RCC 7860 (cell line): ENCODE measurements at regions not wholly inside any gene's neighbourhood (a gene's known extent, or its start where the extent isn't known, plus 50 kb on each side); places are given as distances from the start of the nearest gene placed in this dataset.

Experiments used
- DNase-seq: peaks from one replicate; pipeline ENCODE4 v3.0.0-alpha.2; 2015; ENCODE audit warnings: low spot score
- FAIRE-seq: peaks from 2 replicates; lab custom pipeline; 2012; peaks lifted over from hg19 to GRCh38; lab: Jason Lieb, UNC

GRCh38 chr11:128302425-128303186 is 284.8 kb downstream of the ETS1 start:
- FAIRE-seq: no peak
- no peak for DNase-seq

- no peak for FAIRE-seq
- DNase-seq: no peak
These were observed 285.6 kb downstream of the ETS1 start for GRCh38 chr11:128301756-128302155.

GRCh38 chr11:128300785-128301184 is 286.6 kb downstream of the ETS1 start:
- FAIRE-seq (no peak), DNase-seq (no peak)

DNA sequence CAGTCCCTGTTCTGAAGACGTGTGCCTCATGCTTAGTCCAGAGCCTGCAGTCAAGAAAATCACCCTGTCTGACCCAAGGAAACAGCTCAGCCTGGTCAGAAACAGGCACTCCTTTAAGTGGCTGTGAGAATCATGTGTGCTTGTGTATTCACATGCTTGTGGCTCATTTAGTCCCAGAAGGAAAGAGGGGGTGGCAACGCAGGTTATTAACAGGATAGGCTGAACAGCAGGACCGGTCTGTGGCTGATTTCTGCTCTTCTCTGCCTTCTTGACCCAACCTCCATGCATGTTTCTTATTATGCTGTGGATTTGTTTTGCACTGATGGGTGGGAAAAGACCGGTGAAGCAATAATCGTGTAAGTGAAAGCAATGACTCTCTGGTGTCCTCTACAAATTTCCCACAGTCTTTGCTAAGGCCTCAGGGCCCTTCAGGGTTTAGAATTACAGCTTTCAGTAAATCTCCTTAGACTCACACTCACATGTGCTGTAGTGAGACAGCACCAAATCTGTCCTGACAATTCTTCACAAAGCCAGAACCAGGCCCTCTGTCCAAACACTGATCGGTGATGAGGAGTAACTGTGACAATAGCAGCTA is 288.1 kb downstream of the ETS1 start:
- FAIRE-seq: no peak
- no peak for DNase-seq

DNA sequence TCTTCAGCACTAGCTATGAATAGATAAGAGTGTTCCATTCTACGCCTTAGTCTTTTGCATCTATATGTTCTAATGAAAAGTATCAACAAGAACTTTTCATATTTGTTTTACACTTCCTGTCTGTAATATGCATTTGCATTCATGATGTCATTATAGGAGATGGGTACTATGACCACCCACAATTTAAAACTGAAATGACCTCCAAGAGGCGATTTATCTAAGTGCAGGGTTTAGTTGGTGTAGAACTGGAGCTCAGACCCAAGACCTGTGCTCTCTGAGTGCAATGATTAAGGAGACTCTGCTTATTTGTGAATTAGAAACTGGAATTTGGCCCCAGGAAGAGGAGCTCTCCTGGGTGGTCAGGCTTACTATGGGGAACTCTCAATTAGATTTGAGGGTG is 289.1 kb downstream of the ETS1 start:
- FAIRE-seq (no peak), DNase-seq (no peak)

DNA sequence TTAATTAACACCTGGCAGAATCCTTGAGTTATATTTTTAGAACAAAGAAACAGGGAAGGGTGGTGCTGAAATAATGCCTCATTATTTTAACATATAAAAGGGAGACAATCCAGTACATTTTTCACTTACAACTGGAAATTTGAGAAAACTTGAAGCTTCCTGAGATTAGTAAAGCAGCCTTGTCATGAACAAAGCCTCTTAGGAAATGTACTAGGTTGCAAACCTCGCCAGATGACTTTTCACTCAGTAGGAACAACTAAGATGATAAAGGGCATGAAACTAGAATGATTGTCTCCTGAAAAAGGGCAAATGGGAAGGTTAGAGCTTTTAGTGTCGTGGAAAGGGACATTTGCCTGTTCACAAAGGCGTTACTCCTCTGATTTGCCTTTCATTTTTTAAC is 289.6 kb downstream of the ETS1 start:
- no peak for DNase-seq
- no peak for FAIRE-seq

GRCh38 chr11:128297091-128297651 is 290.2 kb downstream of the ETS1 start:
- DNase-seq: no peak
- FAIRE-seq: no peak

GRCh38 chr11:128294671-128295050 is 292.7 kb downstream of the ETS1 start:
- DNase-seq (no peak), FAIRE-seq (no peak)

DNA sequence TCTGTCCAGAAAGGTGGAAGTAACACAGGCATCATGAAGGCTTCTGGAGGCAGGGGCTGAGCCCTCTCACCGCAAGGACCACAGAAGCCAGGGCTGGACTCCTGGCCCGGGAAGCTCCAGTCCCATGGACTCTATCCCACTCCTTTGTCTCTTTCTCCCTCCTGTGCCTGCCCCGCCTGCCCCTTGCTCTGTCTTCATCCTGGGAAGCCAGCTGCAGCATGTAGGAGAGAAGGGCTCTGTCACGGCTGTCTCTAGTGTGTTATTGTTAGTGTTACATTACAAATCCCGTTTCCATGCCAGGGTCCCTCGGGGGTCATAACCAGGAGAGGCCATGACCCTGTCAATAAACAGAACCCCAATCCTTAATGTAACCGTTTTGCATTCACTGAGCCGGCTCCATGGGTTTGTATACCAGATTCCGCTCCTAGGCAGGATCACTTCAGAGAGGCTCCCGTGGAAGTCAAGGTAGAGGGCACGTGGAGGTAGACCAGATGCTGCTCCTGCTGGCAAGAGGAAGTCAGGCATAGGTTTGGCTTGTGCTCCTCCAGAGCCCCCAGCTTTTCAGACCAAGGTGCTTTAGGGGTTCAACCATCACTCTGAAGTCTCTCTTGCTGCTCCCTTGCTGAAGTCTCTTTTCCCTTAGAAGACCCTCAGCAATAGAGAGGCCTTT is 293.2 kb downstream of the ETS1 start:
- FAIRE-seq (no peak), DNase-seq (no peak)

DNA sequence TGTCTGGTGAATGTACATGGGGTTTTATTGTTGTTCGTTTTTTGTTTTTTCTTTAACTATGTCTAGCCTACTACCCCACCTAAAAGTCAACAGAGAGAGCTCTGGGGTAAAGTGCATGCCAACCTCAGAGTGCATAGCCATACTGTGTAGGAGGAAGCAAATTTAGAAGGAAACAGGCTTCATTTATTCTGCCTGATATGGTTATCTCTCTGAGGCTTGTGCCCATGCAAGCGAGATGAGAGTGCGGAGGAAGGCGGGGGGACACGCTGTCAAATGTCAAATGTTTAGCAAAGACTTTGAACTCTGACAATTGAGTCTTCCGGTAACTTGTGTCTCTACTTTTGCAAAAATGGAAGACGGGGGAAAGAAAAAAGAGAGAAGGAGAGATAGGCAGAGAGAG is 295.5 kb downstream of the ETS1 start:
- FAIRE-seq (no peak), DNase-seq (no peak)

DNA sequence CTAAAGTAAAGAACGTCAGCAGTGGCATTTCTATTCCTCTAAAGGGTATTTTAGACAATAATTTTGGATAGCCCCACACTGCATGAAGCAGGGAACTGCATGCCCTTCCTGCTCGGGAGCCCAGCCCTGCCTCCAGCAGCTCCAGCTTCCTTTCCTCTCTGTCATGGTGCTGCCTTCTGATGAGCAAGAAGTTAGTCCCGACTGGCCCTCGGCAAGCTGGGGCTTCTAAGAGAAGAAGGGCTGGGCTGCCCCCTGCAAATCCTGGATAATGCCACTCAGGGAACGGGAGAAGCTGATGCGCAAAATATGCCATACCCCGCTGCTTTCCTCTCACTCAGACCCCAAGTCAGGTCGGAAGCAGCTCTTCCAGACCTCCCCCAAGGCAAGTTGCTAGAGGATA is 296.4 kb downstream of the ETS1 start:
- FAIRE-seq (no peak), DNase-seq (no peak)

- DNase-seq: peak; percentile 55
- peak; percentile 69 for FAIRE-seq
These were observed 297.1 kb downstream of the ETS1 start for GRCh38 chr11:128290106-128290840.

DNA sequence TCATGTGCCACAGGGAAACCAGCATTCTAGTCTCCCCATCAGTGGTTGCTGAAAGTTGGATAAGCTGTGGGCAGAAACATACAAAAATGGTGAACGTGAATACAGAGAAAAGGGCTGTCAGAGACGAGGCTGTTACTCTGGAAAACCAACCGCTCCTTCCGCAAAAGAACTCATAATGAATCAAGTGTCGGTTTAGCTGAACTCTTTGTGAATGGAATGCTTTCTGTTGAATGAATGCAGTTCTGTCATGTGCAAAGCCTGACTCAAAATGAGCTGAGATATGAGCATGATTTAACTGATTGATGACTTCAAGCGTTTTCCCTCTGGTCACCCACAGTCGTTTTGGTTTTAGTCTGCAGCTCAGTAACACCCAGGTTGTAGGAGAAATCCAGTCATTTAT is 298.3 kb downstream of the ETS1 start:
- no peak for DNase-seq

GRCh38 chr11:128288368-128288767 is 299.0 kb downstream of the ETS1 start:
- FAIRE-seq (no peak), DNase-seq (no peak)

More for the DNA sequence above, 298.3 kb downstream of the ETS1 start:
- no peak for FAIRE-seq

GRCh38 chr11:128285321-128285720 is 302.0 kb downstream of the ETS1 start:
- DNase-seq (no peak), FAIRE-seq (no peak)

DNA sequence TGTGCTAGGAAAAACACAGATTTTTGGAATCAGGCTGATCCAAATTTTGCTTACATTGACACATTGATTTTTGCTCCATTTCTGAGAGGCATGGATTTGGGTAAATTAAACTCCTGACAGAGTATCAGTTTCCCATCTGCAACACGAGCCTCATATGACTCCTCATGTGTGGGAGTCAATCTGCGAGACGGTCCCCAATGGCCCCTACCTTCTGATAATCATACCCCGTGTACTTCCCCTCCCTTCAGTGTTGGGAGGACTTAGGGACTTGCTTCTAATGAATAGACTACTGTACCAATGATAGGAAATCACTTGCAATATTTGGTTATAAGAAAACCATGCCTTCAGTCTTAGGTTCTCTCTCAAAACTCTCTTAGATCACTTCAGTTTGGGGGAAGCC is 302.7 kb downstream of the ETS1 start:
- DNase-seq: no peak
- no peak for FAIRE-seq

DNA sequence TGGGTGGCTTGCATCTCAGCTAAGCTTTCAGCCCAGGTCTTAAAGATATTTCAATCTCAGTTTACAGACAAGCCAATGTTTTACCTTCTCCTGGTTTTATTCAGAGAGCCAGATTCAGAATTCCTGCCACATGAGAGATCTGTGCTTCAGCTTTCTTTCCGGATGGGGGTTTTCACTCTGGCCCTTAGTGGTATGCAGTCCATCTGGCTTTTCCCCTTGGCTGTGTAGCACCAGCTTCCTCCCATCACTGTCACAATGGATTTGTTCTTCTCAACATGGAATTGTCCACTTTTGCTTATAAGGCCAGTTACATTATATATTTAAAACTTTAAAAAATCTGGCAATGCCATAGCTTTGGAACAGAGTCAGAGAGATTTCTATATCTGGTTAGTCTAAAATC is 303.9 kb downstream of the ETS1 start:
- FAIRE-seq (no peak), DNase-seq (no peak)

GRCh38 chr11:128282053-128282452 is 305.3 kb downstream of the ETS1 start:
- DNase-seq (no peak), FAIRE-seq (no peak)

GRCh38 chr11:128279866-128280265 is 307.5 kb downstream of the ETS1 start:
- DNase-seq (no peak), FAIRE-seq (no peak)

GRCh38 chr11:128273736-128274135 is 313.6 kb downstream of the ETS1 start:
- no peak for FAIRE-seq
- DNase-seq: no peak

GRCh38 chr11:128271401-128271800 is 316.0 kb downstream of the ETS1 start:
- DNase-seq: no peak

More at GRCh38 chr11:128271401-128271800, 316.0 kb downstream of the ETS1 start:
- no peak for FAIRE-seq
